BE2C (cell line): ENCODE measurements at regions not wholly inside any gene's neighbourhood (a gene's known extent, or its start where the extent isn't known, plus 50 kb on each side); places are given as distances from the start of the nearest gene placed in this dataset.
"Not testable (repeated sequence)": the region's sequence is repeated elsewhere in the genome, so short reads cannot be mapped to it uniquely, and the experiment has no call there.

Experiments used
- DNase-seq: peaks from one replicate; pipeline ENCODE4 v3.0.0-alpha.2; 2020
- H3K27me3 ChIP-seq: fragments of 250-450 bp; sonication (Bioruptor Pico); 2 replicates; pipeline ENCODE4 v1.5.1; 2020; ENCODE audit warnings: mild to moderate bottlenecking
- H3K36me3 ChIP-seq: fragments of 250-450 bp; sonication (Bioruptor Pico); 2 replicates; pipeline ENCODE4 v1.5.1; 2020; ENCODE audit warnings: mild to moderate bottlenecking
- H3K4me1 ChIP-seq: fragments of 250-450 bp; sonication (Bioruptor Pico); 2 replicates; pipeline ENCODE4 v1.5.1; 2020
- H3K4me3 ChIP-seq: 2 replicates; pipeline ENCODE4 v1.5.1; 2011; ENCODE audit warnings: low read depth, low read length
- H3K9me3 ChIP-seq: fragments of 250-450 bp; sonication (Bioruptor Pico); 2 replicates; pipeline ENCODE4 v1.5.1; 2020
- TF ChIP-seq, protein P1 (sequence below): IDR thresholded peaks from 2 replicates; pipeline ENCODE4 v1.5.1; 2012; ENCODE audit warnings: mild to moderate bottlenecking, low read depth, low read length

- no peaks in the 10 kb centered on the region for H3K4me1 ChIP-seq
- no peaks in the 10 kb centered on the region for H3K36me3 ChIP-seq
- no peaks in the 10 kb centered on the region for H3K27me3 ChIP-seq
- no peak overlapping the region for H3K4me3 ChIP-seq
- H3K9me3 ChIP-seq = no peaks in the 10 kb centered on the region
- DNase-seq = no peak
- TF ChIP-seq, protein P1, sequence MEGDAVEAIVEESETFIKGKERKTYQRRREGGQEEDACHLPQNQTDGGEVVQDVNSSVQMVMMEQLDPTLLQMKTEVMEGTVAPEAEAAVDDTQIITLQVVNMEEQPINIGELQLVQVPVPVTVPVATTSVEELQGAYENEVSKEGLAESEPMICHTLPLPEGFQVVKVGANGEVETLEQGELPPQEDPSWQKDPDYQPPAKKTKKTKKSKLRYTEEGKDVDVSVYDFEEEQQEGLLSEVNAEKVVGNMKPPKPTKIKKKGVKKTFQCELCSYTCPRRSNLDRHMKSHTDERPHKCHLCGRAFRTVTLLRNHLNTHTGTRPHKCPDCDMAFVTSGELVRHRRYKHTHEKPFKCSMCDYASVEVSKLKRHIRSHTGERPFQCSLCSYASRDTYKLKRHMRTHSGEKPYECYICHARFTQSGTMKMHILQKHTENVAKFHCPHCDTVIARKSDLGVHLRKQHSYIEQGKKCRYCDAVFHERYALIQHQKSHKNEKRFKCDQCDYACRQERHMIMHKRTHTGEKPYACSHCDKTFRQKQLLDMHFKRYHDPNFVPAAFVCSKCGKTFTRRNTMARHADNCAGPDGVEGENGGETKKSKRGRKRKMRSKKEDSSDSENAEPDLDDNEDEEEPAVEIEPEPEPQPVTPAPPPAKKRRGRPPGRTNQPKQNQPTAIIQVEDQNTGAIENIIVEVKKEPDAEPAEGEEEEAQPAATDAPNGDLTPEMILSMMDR = no peak
Measured at GRCh38 chr1:115506518-115506917, 135.3 kb upstream of the VANGL1 start.

- H3K4me1 ChIP-seq = no peaks in the 10 kb centered on the region
- H3K27me3 ChIP-seq = no peaks in the 10 kb centered on the region
- TF ChIP-seq, protein P1 = no peak
- H3K36me3 ChIP-seq = no peaks in the 10 kb centered on the region
- no peaks in the 10 kb centered on the region for H3K9me3 ChIP-seq
- H3K4me3 ChIP-seq = no peak overlapping the region
- DNase-seq = no peak
Measured at GRCh38 chr1:115505148-115505571, 136.6 kb upstream of the VANGL1 start.

DNA sequence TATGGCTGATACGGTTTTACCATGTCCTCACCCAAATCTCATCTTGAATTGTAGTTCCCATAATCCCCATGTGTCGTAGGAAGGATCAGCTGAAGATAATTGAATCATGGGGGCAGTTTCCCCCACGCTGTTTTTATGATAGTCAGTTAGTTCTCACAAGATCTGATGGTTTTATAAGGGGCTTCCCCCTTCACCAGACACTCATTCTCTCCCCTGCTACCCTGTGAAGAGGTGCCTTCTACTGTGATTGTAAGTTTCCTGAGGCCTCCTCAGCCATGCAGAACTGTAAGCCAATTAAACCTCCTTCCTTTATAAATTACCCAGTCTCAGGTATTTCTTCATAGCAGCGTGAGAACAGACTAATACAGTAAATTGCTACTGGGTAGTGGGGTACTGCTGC lies 139.6 kb upstream of the VANGL1 start:
- not testable (repeated sequence) for H3K9me3 ChIP-seq, H3K27me3 ChIP-seq, DNase-seq, H3K36me3 ChIP-seq, H3K4me3 ChIP-seq, H3K4me1 ChIP-seq

DNA sequence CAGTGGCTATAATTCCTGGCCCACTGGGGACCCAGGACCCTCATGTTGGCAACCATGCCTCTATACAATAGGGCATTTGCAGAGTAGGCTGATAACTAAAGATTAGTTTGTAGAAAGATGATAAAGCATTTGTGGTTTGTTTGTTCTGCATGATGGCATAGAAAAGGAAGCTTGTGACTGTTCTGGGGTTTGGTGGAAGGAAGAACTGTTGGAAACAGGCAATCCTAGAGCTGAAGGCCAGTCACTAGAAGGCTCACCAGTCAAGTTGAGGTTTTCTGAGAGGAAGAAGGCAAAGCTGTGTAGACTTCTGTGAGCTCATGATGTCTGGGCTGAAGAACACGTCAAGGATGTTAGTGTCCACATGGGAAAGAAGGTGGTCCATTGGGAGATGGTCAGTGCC lies 140.3 kb upstream of the VANGL1 start:
- Histone ChIP-seq H3K9me3 (no peaks in the 10 kb centered on the region), H3K4me1 (no peaks in the 10 kb centered on the region), H3K27me3 (no peaks in the 10 kb centered on the region), H3K4me3 (no peak overlapping the region), H3K36me3 (no peaks in the 10 kb centered on the region)
- TF ChIP-seq, protein P1 = no peak
- no peak for DNase-seq

DNA sequence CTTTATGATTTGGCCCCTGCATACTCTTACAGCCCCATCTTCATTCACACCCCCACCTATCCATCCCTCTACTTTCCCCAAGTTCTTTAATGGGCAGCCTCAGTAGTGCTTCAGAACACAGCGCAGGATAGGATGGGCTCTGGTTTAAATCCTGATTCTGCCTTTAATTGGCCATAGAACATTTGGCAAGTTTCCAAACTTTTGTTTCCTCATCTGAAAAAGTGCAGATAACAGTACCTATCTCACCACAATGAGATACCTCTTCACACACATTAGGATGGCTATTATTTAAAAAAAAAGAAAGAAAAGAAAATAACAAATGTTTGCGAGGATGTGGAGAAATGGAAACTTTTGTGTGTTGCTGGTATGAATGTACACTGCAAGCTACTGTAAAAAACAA lies 142.5 kb upstream of the VANGL1 start:
- H3K9me3 ChIP-seq = no peaks in the 10 kb centered on the region
- H3K36me3 ChIP-seq = no peaks in the 10 kb centered on the region
- TF ChIP-seq, protein P1 = no peak
- no peaks in the 10 kb centered on the region for H3K27me3 ChIP-seq
- no peak overlapping the region for H3K4me3 ChIP-seq
- DNase-seq = no peak
- no peaks in the 10 kb centered on the region for H3K4me1 ChIP-seq

DNA sequence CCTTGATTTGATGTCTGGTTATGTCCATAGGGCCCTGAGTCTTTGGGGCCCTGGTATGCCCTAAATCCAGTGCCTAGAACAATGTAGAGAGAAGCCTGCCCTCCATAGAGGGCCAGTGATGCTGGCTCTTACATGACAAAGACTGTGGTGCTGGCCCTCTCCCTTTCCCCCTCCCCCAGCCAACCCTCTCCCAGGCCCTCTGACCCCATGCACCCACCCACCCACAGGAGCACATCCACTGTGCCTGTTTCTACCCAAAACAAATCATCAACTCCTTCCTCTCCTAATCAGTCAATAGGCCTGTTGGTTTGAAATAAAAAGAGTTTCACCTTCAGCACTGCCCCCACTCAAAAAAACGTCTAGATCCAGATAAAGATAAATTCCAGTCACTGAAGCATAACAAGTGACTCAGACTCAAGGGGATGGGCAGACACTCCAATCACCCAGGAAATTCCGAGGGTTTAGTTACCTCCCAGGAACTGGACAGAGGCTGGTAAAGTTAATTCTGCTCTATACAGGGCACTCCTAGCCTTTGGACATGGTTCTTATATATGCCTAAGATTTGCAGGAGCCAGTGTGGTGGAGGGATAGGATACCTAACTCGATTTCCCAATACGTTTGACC lies 144.8 kb upstream of the VANGL1 start:
- Histone ChIP-seq H3K27me3 (no peaks in the 10 kb centered on the region), H3K9me3 (no peaks in the 10 kb centered on the region), H3K4me3 (no peak overlapping the region), H3K36me3 (no peaks in the 10 kb centered on the region), H3K4me1 (no peaks in the 10 kb centered on the region)
- TF ChIP-seq, protein P1 = no peak
- DNase-seq = no peak

- TF ChIP-seq, protein P1 = no peak
- H3K9me3 ChIP-seq = no peaks in the 10 kb centered on the region
- DNase-seq = no peak
- no peak overlapping the region for H3K4me3 ChIP-seq
- H3K4me1 ChIP-seq = no peaks in the 10 kb centered on the region
- no peaks in the 10 kb centered on the region for H3K36me3 ChIP-seq
- no peaks in the 10 kb centered on the region for H3K27me3 ChIP-seq
Measured at GRCh38 chr1:115495625-115496024, 146.1 kb upstream of the VANGL1 start.
